ENCODE measurements at regions not wholly inside any gene's neighbourhood (a gene's known extent, or its start where the extent isn't known, plus 50 kb on each side); places are given as distances from the start of the nearest gene placed in this dataset.

- no peak for TF ChIP-seq CTCF (IDR thresholded peaks at IDR 0.05; ENCODE audit: low read depth, low read length, poor library complexity, severe bottlenecking)
- TF ChIP-seq EZH2phosphoT487 (IDR thresholded peaks at IDR 0.05; ENCODE audit: borderline replicate concordance, low read length): no peak
These were observed 126.7 kb upstream of the STARD3NL start for GRCh38 chr7:38051311-38051710.

All from DOHH2 (cell line).